ENCODE measurements at regions not wholly inside any gene's neighbourhood (a gene's known extent, or its start where the extent isn't known, plus 50 kb on each side); places are given as distances from the start of the nearest gene placed in this dataset.

DNA sequence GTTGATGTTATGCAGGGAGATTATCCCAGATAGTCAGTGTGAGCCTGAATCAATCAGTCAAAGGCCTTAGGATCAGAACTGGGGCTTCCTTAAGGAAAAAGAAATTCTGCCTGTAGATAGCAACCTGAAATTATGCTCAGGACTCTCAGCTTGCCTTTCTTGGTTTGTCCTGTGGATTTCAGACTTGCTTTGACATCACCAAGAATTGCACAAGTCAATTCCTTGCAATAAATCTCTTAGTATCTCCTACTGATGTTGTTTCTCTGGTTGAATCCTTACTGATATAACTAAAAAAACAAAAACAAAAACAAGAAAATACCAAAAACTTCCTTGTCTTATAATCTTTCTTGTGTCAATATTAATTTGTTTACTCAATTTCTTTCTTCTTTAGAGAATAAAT, 258.9 kb upstream of the TCF21 start:
- no peak for TF ChIP-seq RBBP5 (IDR thresholded peaks at IDR 0.05; ENCODE audit: borderline replicate concordance, low read depth, low read length)
- no peak for TF ChIP-seq GTF2F1 (IDR thresholded peaks at IDR 0.05; ENCODE audit: borderline replicate concordance, low read depth, low read length)
- TF ChIP-seq TEAD4 (IDR thresholded peaks at IDR 0.05; ENCODE audit: low read depth, low read length): no peak
- TF ChIP-seq KDM1A (IDR thresholded peaks at IDR 0.05; ENCODE audit: borderline replicate concordance, low read length): no peak
- TF ChIP-seq PHF8 (conservative IDR thresholded peaks at IDR 0.05; ENCODE audit: low read depth, low read length): no peak
- TF ChIP-seq POU5F1 (IDR thresholded peaks at IDR 0.05; ENCODE audit: low read depth, low read length): no peak
- TF ChIP-seq TAF1 (IDR thresholded peaks at IDR 0.05; ENCODE audit: low read depth, low read length): no peak
- TF ChIP-seq TAF7 (optimal IDR thresholded peaks at IDR 0.05; ENCODE audit: borderline replicate concordance, low read depth, low read length): no peak
- TF ChIP-seq, protein P1, sequence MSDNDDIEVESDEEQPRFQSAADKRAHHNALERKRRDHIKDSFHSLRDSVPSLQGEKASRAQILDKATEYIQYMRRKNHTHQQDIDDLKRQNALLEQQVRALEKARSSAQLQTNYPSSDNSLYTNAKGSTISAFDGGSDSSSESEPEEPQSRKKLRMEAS (IDR thresholded peaks at IDR 0.05): no peak
- no peak for TF ChIP-seq NRF1 (IDR thresholded peaks at IDR 0.05; ENCODE audit: low read depth, low read length)
- TF ChIP-seq SIX5 (IDR thresholded peaks at IDR 0.05; ENCODE audit: low read depth, low read length): no peak
- TF ChIP-seq, protein P2, sequence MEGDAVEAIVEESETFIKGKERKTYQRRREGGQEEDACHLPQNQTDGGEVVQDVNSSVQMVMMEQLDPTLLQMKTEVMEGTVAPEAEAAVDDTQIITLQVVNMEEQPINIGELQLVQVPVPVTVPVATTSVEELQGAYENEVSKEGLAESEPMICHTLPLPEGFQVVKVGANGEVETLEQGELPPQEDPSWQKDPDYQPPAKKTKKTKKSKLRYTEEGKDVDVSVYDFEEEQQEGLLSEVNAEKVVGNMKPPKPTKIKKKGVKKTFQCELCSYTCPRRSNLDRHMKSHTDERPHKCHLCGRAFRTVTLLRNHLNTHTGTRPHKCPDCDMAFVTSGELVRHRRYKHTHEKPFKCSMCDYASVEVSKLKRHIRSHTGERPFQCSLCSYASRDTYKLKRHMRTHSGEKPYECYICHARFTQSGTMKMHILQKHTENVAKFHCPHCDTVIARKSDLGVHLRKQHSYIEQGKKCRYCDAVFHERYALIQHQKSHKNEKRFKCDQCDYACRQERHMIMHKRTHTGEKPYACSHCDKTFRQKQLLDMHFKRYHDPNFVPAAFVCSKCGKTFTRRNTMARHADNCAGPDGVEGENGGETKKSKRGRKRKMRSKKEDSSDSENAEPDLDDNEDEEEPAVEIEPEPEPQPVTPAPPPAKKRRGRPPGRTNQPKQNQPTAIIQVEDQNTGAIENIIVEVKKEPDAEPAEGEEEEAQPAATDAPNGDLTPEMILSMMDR (IDR thresholded peaks at IDR 0.05; ENCODE audit: control extremely low read depth in 1 of 3, insufficient read depth in 1 of 3, low read depth in 1 of 3, low read length in 3 of 3): no peak
- TF ChIP-seq JUND (IDR thresholded peaks at IDR 0.05; ENCODE audit: low read length): no peak
- FAIRE-seq: no peak
- H3K27me3 ChIP-seq (replicated peaks in 1 of 4; ENCODE audit: control insufficient read depth in 3 of 4, extremely low read depth in 1 of 4, insufficient read depth in 3 of 4, low read length in 3 of 4): no peaks in the 10 kb centered on the region
- H2BK15ac ChIP-seq (ENCODE audit: low read length): no peak overlapping the region
- ChIA-PET POLR2A (ENCODE audit: partially characterized antibody) (no interaction called here), CTCF (ENCODE audit: partially characterized antibody) (no interaction called here)
- H2BK20ac ChIP-seq (ENCODE audit: low read length): no peak overlapping the region
- no peak overlapping the region for H3K27ac ChIP-seq (ENCODE audit: low read depth, low read length)
- H3K79me2 ChIP-seq (ENCODE audit: control insufficient read depth in 1 of 2, insufficient read depth in 2 of 2, low read length in 2 of 2): no peaks in the 10 kb centered on the region
- no peak for DNase-seq (ENCODE audit: low read depth in 1 of 2, low spot score in 2 of 2)
- no peak overlapping the region for H3K23ac ChIP-seq (ENCODE audit: insufficient read length)
- no peak overlapping the region for H4K5ac ChIP-seq (ENCODE audit: insufficient read length, low read depth, low read length)
- H3K9ac ChIP-seq (replicated peaks in 1 of 4; ENCODE audit: extremely low read depth in 1 of 4, low read depth in 3 of 4, low read length in 3 of 4): no peak overlapping the region
- no peak overlapping the region for H2AK5ac ChIP-seq (ENCODE audit: low read depth, low read length)
- no peaks in the 10 kb centered on the region for H4K20me1 ChIP-seq (replicated peaks in 1 of 2; ENCODE audit: control insufficient read depth in 1 of 2, insufficient read depth in 2 of 2, low read length in 2 of 2)
- no peaks in the 10 kb centered on the region for H3K36me3 ChIP-seq (ENCODE audit: control insufficient read depth in 2 of 4, insufficient read depth in 4 of 4, low read length in 3 of 4)
- H2BK5ac ChIP-seq (ENCODE audit: low read depth, low read length): no peak overlapping the region
- H2AFZ ChIP-seq (ENCODE audit: low read length): 0 out of 2 replicates have a peak overlapping the region, but pooled peaks have one; percentile 0
- H2BK12ac ChIP-seq (ENCODE audit: low read depth, low read length): no peak overlapping the region
- no peak overlapping the region for H3K14ac ChIP-seq (ENCODE audit: insufficient read length)
- H3K4me3 ChIP-seq (ENCODE audit: extremely low read depth in 1 of 4, insufficient read depth in 2 of 4, low read depth in 3 of 4, low read length in 4 of 4): no peak overlapping the region
- no peak overlapping the region for H3K56ac ChIP-seq (replicated peaks; ENCODE audit: insufficient read length, low read depth, low read length)
- H3K4ac ChIP-seq (replicated peaks; ENCODE audit: insufficient read length, low read depth, low read length): no peak overlapping the region
- H3K4me1 ChIP-seq (replicated peaks in 1 of 4; ENCODE audit: control insufficient read depth in 3 of 4, insufficient read depth in 4 of 4, low read length in 3 of 4): no peaks in the 10 kb centered on the region
- no peak overlapping the region for H4K8ac ChIP-seq (ENCODE audit: extremely low read depth, insufficient read depth, low read length)
- no peaks in the 10 kb centered on the region for H3K23me2 ChIP-seq (ENCODE audit: low read depth, low read length)
- no peaks in the 10 kb centered on the region for H3K79me1 ChIP-seq (ENCODE audit: low read depth, low read length)
- H4K91ac ChIP-seq (replicated peaks; ENCODE audit: insufficient read length, low read length): no peak overlapping the region
- H3K9me3 ChIP-seq (ENCODE audit: insufficient read depth in 2 of 2, low read depth in 1 of 2, low read length in 1 of 2): no peaks in the 10 kb centered on the region; a peak in 1 of 4 replicates
- H3K18ac ChIP-seq (ENCODE audit: extremely low read depth, low read length): no peak overlapping the region
- H3K4me2 ChIP-seq (ENCODE audit: insufficient read depth in 1 of 2, low read depth in 2 of 2, low read length in 2 of 2): no peak overlapping the region
- no peak overlapping the region for H2BK120ac ChIP-seq (replicated peaks; ENCODE audit: low read depth, low read length)

Data from H1 (cell line).